ENCODE measurements at regions not wholly inside any gene's neighbourhood (a gene's known extent, or its start where the extent isn't known, plus 50 kb on each side); places are given as distances from the start of the nearest gene placed in this dataset.

- no peak for DNase-seq
Measured at GRCh38 chr3:68148447-68148846, 494.0 kb upstream of the SUCLG2 start.

- DNase-seq: no peak
Measured at GRCh38 chr3:68142441-68142840, 488.0 kb upstream of the SUCLG2 start.

- DNase-seq: no peak
Measured at GRCh38 chr3:68139897-68140296, 485.5 kb upstream of the SUCLG2 start.

- DNase-seq: no peak
Measured at GRCh38 chr3:68136411-68136810, 482.0 kb upstream of the SUCLG2 start.

GRCh38 chr3:68135067-68135466, 480.7 kb upstream of the SUCLG2 start:
- DNase-seq: no peak

GRCh38 chr3:68129065-68129464, 474.7 kb upstream of the SUCLG2 start:
- no peak for DNase-seq

GRCh38 chr3:68123231-68123630, 468.8 kb upstream of the SUCLG2 start:
- no peak for DNase-seq

GRCh38 chr3:68121287-68121686, 466.9 kb upstream of the SUCLG2 start:
- no peak for DNase-seq

- DNase-seq: no peak
Measured at GRCh38 chr3:68116580-68116979, 462.2 kb upstream of the SUCLG2 start.

- no peak for DNase-seq
Measured at GRCh38 chr3:68103811-68104210, 449.4 kb upstream of the SUCLG2 start.

- no peak for DNase-seq
Measured at GRCh38 chr3:68090571-68090970, 436.2 kb upstream of the SUCLG2 start.

GRCh38 chr3:68089572-68090011, 435.2 kb upstream of the SUCLG2 start:
- DNase-seq: no peak

GRCh38 chr3:68088636-68089035, 434.2 kb upstream of the SUCLG2 start:
- no peak for DNase-seq

- no peak for DNase-seq
Measured at GRCh38 chr3:68088216-68088615, 433.8 kb upstream of the SUCLG2 start.

- DNase-seq: no peak
Measured at GRCh38 chr3:68072062-68072461, 417.6 kb upstream of the SUCLG2 start.

GRCh38 chr3:68070186-68070585, 415.8 kb upstream of the SUCLG2 start:
- DNase-seq: no peak

GRCh38 chr3:68067314-68067713, 412.9 kb upstream of the SUCLG2 start:
- no peak for DNase-seq

GRCh38 chr3:68062926-68063325, 408.5 kb upstream of the SUCLG2 start:
- DNase-seq: no peak

GRCh38 chr3:68060910-68061309, 406.5 kb upstream of the SUCLG2 start:
- no peak for DNase-seq

- DNase-seq: no peak
Measured at GRCh38 chr3:68060191-68060590, 405.8 kb upstream of the SUCLG2 start.

- no peak for DNase-seq
Measured at GRCh38 chr3:68059628-68060152, 405.3 kb upstream of the SUCLG2 start.

GRCh38 chr3:68057637-68058320, 403.4 kb upstream of the SUCLG2 start:
- DNase-seq: peak; percentile 43

GRCh38 chr3:68056556-68056955, 402.1 kb upstream of the SUCLG2 start:
- DNase-seq: no peak

- no peak for DNase-seq
Measured at GRCh38 chr3:68055215-68055614, 400.8 kb upstream of the SUCLG2 start.

GRCh38 chr3:68049776-68050175, 395.4 kb upstream of the SUCLG2 start:
- no peak for DNase-seq
